ENCODE measurements at regions not wholly inside any gene's neighbourhood (a gene's known extent, or its start where the extent isn't known, plus 50 kb on each side); places are given as distances from the start of the nearest gene placed in this dataset.

DNA sequence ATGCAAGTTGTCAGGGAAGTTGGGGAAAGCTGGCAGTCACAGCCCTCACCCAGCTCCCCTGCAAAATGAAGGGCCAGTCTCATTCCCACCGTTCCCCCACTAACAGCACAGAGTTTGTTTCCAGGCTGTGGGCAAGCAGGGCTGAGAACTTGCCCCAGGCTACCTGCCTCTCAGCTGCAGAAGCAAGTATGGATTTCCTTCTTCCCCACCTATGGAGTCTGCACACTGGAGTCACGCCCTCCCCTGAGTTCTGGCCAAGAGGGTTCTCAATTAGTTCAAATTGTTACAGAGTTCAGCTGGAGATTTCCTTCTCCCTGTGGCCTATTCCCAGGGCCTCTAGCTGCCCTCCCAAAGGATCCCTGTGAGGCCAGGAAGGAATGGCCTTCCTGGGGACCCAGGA, 90.1 kb upstream of the ATP11B start:
- TF ChIP-seq, protein P1, sequence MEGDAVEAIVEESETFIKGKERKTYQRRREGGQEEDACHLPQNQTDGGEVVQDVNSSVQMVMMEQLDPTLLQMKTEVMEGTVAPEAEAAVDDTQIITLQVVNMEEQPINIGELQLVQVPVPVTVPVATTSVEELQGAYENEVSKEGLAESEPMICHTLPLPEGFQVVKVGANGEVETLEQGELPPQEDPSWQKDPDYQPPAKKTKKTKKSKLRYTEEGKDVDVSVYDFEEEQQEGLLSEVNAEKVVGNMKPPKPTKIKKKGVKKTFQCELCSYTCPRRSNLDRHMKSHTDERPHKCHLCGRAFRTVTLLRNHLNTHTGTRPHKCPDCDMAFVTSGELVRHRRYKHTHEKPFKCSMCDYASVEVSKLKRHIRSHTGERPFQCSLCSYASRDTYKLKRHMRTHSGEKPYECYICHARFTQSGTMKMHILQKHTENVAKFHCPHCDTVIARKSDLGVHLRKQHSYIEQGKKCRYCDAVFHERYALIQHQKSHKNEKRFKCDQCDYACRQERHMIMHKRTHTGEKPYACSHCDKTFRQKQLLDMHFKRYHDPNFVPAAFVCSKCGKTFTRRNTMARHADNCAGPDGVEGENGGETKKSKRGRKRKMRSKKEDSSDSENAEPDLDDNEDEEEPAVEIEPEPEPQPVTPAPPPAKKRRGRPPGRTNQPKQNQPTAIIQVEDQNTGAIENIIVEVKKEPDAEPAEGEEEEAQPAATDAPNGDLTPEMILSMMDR (IDR thresholded peaks at IDR 0.05), result no peak
- TF ChIP-seq POLR2AphosphoS5 (IDR thresholded peaks at IDR 0.05), result no peak

Data from suprapubic skin (tissue), 3 donors.